CD14-positive monocyte (primary cell): ENCODE measurements at regions not wholly inside any gene's neighbourhood (a gene's known extent, or its start where the extent isn't known, plus 50 kb on each side); places are given as distances from the start of the nearest gene placed in this dataset.
"Not testable (repeated sequence)": the region's sequence is repeated elsewhere in the genome, so short reads cannot be mapped to it uniquely, and the experiment has no call there.

Source experiments
- DNase-seq, 3 donors: peaks; one replicate each; pipeline ENCODE4 v3.0.0-alpha.2; 2011 to 2022
- H2AFZ ChIP-seq: 2 replicates; pipeline ENCODE4 v1.6.0; 2012; ENCODE audit warnings: mild to moderate bottlenecking, low read depth, low read length, inconsistent platforms; ENCODE audit not compliant: insufficient read depth, poor library complexity, severe bottlenecking
- H3K27ac ChIP-seq, 2 donors: 1 replicate in 1 of 2; 2 replicates in 1 of 2; pipeline ENCODE4 v1.5.1; 2012 to 2013; ENCODE audit warnings: low read length in 2 of 2, control low read depth in 1 of 2, inconsistent platforms in 1 of 2, low read depth in 1 of 2, mild to moderate bottlenecking in 1 of 2
- H3K27me3 ChIP-seq, 2 donors: one replicate each; pipeline versions ENCODE4 v1.6.0 to v1.6.1; 2011 to 2013; ENCODE audit warnings: low read length in 2 of 2; ENCODE audit not compliant: control insufficient read depth in 2 of 2, insufficient read depth in 2 of 2
- H3K36me3 ChIP-seq, 2 donors: replicated peaks in 1 of 2; 1 replicate in 1 of 2; 2 replicates in 1 of 2; pipeline versions ENCODE4 v1.5.1 to v1.6.1; 2012 to 2013; ENCODE audit warnings: low read length in 2 of 2, control low read depth in 1 of 2, inconsistent platforms in 1 of 2, mild to moderate bottlenecking in 1 of 2; ENCODE audit not compliant: insufficient read depth in 2 of 2, control insufficient read depth in 1 of 2
- H3K4me1 ChIP-seq, 2 donors: 1 replicate in 1 of 2; 2 replicates in 1 of 2; pipeline versions ENCODE4 v1.5.1 to v1.6.1; 2012 to 2013; ENCODE audit warnings: low read length in 2 of 2, control low read depth in 1 of 2, inconsistent platforms in 1 of 2, mild to moderate bottlenecking in 1 of 2, moderate library complexity in 1 of 2; ENCODE audit not compliant: insufficient read depth in 2 of 2, control insufficient read depth in 1 of 2
- H3K4me2 ChIP-seq: replicated peaks from 2 replicates; pipeline ENCODE3; 2012; ENCODE audit warnings: low read length, moderate library complexity, mild to moderate bottlenecking; ENCODE audit not compliant: poor library complexity, severe bottlenecking; ENCODE audit errors: extremely low read depth
- H3K4me3 ChIP-seq, 3 experiments: fragments of 200-600 bp in 1 of 3; sonication (generic) in 1 of 3; replicated peaks in 1 of 3; 1 replicate in 2 of 3; 2 replicates in 1 of 3; pipeline ENCODE4 v1.5.1; 2011 to 2013; ENCODE audit warnings: low read length in 3 of 3, mild to moderate bottlenecking in 3 of 3, control low read depth in 2 of 3, low read depth in 2 of 3, inconsistent platforms in 1 of 3, moderate library complexity in 1 of 3
- H3K79me2 ChIP-seq: 2 replicates; pipeline ENCODE4 v1.6.0; 2012; ENCODE audit warnings: mild to moderate bottlenecking, control low read depth, inconsistent platforms, low read length, moderate library complexity; ENCODE audit not compliant: insufficient read depth
- H3K9ac ChIP-seq: 2 replicates; pipeline ENCODE4 v1.6.0; 2017; ENCODE audit warnings: low read length, mild to moderate bottlenecking; ENCODE audit not compliant: insufficient read depth, poor library complexity, severe bottlenecking
- H3K9me3 ChIP-seq, 2 donors: replicated peaks in 1 of 2; 1 replicate in 1 of 2; 2 replicates in 1 of 2; pipeline versions ENCODE4 v1.5.1 to v1.6.1; 2012 to 2013; ENCODE audit warnings: low read length in 2 of 2, control low read depth in 1 of 2; ENCODE audit not compliant: control insufficient read depth in 1 of 2, insufficient read depth in 1 of 2
- H4K20me1 ChIP-seq: 2 replicates; pipeline ENCODE4 v1.6.0; 2012; ENCODE audit warnings: mild to moderate bottlenecking, low read length, control low read depth, moderate library complexity; ENCODE audit not compliant: insufficient read depth
- H3K27ac Mint-ChIP-seq, 7 donors: one replicate each; pipeline ENCODE4 v1.8.0; 2020; ENCODE audit warnings: mild to moderate bottlenecking in 7 of 7, mixed read lengths in 7 of 7, moderate library complexity in 6 of 7, inconsistent platforms in 2 of 7
- H3K27me3 Mint-ChIP-seq, 3 donors: one replicate each; pipeline ENCODE4 v1.8.0; 2021 to 2022; ENCODE audit warnings: low read depth in 3 of 3, mild to moderate bottlenecking in 3 of 3, mixed read lengths in 3 of 3, moderate library complexity in 3 of 3, inconsistent platforms in 1 of 3
- H3K36me3 Mint-ChIP-seq, 2 donors: one replicate each; pipeline ENCODE4 v1.8.0; 2020; ENCODE audit warnings: mixed read lengths in 2 of 2, inconsistent platforms in 1 of 2, mild to moderate bottlenecking in 1 of 2
- H3K4me1 Mint-ChIP-seq: one replicate; pipeline ENCODE4 v1.8.0; 2020; ENCODE audit warnings: mild to moderate bottlenecking, mixed read lengths
- H3K4me3 Mint-ChIP-seq, 2 donors: one replicate each; pipeline ENCODE4 v1.8.0; 2020; ENCODE audit warnings: mild to moderate bottlenecking in 2 of 2, mixed read lengths in 2 of 2, moderate library complexity in 1 of 2
- H3K9me3 Mint-ChIP-seq, 7 donors: one replicate each; pipeline ENCODE4 v1.8.0; 2020 to 2022; ENCODE audit warnings: mixed read lengths in 7 of 7, mild to moderate bottlenecking in 6 of 7, moderate library complexity in 6 of 7, inconsistent platforms in 2 of 7
- WGBS: methylation state at CpG from one replicate; pipeline ENCODE4 v1.1.5; 2013; ENCODE audit warnings: missing lambda C conversion rate; ENCODE audit not compliant: insufficient coverage; 5-methylcytosine and 5-hydroxymethylcytosine counted together
- intact Hi-C, 2 donors: fragments of 100-400 bp; cut with micrococcal nuclease; formaldehyde crosslinking; loops; one replicate each; pipeline versions ENCODE4 v1.15.0 to v1.15.1; 2023

- H3K36me3 Mint-ChIP-seq, H3K79me2 ChIP-seq, H3K4me1 Mint-ChIP-seq, H3K4me3 ChIP-seq, H3K9ac ChIP-seq, H3K27ac Mint-ChIP-seq, H3K27me3 ChIP-seq, H3K9me3 ChIP-seq, DNase-seq, H3K36me3 ChIP-seq, H3K4me1 ChIP-seq, H3K4me3 Mint-ChIP-seq, intact Hi-C loops, H4K20me1 ChIP-seq, H3K27me3 Mint-ChIP-seq, H2AFZ ChIP-seq, H3K4me2 ChIP-seq, H3K27ac ChIP-seq: not testable (repeated sequence)
- peaks cover 0 to 15% (median 3%) of the 10 kb centered on the region in 7 donors for H3K9me3 Mint-ChIP-seq
- no CpG with 5 or more reads among the region's 6 CpGs for WGBS
Observed at GRCh38 chr14:19177435-19177834, 210.2 kb downstream of the POTEM start.

- H3K27me3 Mint-ChIP-seq, H3K4me1 ChIP-seq, H3K36me3 ChIP-seq, H3K4me1 Mint-ChIP-seq, H2AFZ ChIP-seq, H3K79me2 ChIP-seq, H3K36me3 Mint-ChIP-seq, H3K9me3 Mint-ChIP-seq, H3K9me3 ChIP-seq, H3K4me2 ChIP-seq, intact Hi-C loops, H3K27ac ChIP-seq, H3K27ac Mint-ChIP-seq, H3K4me3 Mint-ChIP-seq, H3K4me3 ChIP-seq, H3K27me3 ChIP-seq, DNase-seq, H3K9ac ChIP-seq, H4K20me1 ChIP-seq: not testable (repeated sequence)
- no CpG with 5 or more reads among the region's 2 CpGs for WGBS
Observed at GRCh38 chr14:19180297-19180696, 213.1 kb downstream of the POTEM start.

- H3K4me3 Mint-ChIP-seq, H3K4me1 Mint-ChIP-seq, H3K9me3 ChIP-seq, H3K27ac Mint-ChIP-seq, H3K79me2 ChIP-seq, H3K36me3 ChIP-seq, H2AFZ ChIP-seq, H3K27me3 Mint-ChIP-seq, H3K36me3 Mint-ChIP-seq, intact Hi-C loops, H3K4me3 ChIP-seq, H3K9ac ChIP-seq, H3K4me1 ChIP-seq, H3K4me2 ChIP-seq, H3K27me3 ChIP-seq, H3K27ac ChIP-seq, H3K9me3 Mint-ChIP-seq, H4K20me1 ChIP-seq, DNase-seq: not testable (repeated sequence)
- 73% methylated on average over 1 of the region's 3 CpGs for WGBS
Observed at GRCh38 chr14:19180881-19181280, 213.6 kb downstream of the POTEM start.

- H3K27ac ChIP-seq, H3K27ac Mint-ChIP-seq, H3K27me3 Mint-ChIP-seq, H3K4me3 Mint-ChIP-seq, H3K9me3 Mint-ChIP-seq, H3K79me2 ChIP-seq, H4K20me1 ChIP-seq, DNase-seq, H3K36me3 Mint-ChIP-seq, H3K4me1 ChIP-seq, H3K4me3 ChIP-seq, H3K27me3 ChIP-seq, H2AFZ ChIP-seq, H3K36me3 ChIP-seq, intact Hi-C loops, H3K9ac ChIP-seq, H3K4me1 Mint-ChIP-seq, H3K4me2 ChIP-seq: not testable (repeated sequence)
- H3K9me3 ChIP-seq = peaks cover 0 to 17% of the 10 kb centered on the region in 2 donors
- WGBS = no CpG with 5 or more reads among the region's 4 CpGs
Observed at GRCh38 chr14:19195146-19195545, 227.9 kb downstream of the POTEM start.
